DOHH2 (cell line): ENCODE measurements at regions not wholly inside any gene's neighbourhood (a gene's known extent, or its start where the extent isn't known, plus 50 kb on each side); places are given as distances from the start of the nearest gene placed in this dataset.

Source experiments
- EZH2phosphoT487 ChIP-seq: fragments of 200-600 bp; sonication (generic); IDR thresholded peaks from 2 replicates; pipeline ENCODE4 v1.6.1; 2017; ENCODE audit warnings: borderline replicate concordance, mild to moderate bottlenecking, antibody characterized with exemption, low read length, moderate library complexity, mixed read lengths
- TF ChIP-seq, protein P1 (sequence below): fragments of 200-600 bp; sonication (generic); IDR thresholded peaks from one replicate; pipeline ENCODE4 v1.5.1; 2014; ENCODE audit warnings: antibody characterized with exemption, mild to moderate bottlenecking, low read depth, low read length; ENCODE audit not compliant: poor library complexity, severe bottlenecking

- TF ChIP-seq, protein P1, sequence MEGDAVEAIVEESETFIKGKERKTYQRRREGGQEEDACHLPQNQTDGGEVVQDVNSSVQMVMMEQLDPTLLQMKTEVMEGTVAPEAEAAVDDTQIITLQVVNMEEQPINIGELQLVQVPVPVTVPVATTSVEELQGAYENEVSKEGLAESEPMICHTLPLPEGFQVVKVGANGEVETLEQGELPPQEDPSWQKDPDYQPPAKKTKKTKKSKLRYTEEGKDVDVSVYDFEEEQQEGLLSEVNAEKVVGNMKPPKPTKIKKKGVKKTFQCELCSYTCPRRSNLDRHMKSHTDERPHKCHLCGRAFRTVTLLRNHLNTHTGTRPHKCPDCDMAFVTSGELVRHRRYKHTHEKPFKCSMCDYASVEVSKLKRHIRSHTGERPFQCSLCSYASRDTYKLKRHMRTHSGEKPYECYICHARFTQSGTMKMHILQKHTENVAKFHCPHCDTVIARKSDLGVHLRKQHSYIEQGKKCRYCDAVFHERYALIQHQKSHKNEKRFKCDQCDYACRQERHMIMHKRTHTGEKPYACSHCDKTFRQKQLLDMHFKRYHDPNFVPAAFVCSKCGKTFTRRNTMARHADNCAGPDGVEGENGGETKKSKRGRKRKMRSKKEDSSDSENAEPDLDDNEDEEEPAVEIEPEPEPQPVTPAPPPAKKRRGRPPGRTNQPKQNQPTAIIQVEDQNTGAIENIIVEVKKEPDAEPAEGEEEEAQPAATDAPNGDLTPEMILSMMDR, result no peak
- TF ChIP-seq EZH2phosphoT487, result no peak
These were observed 431.9 kb downstream of the SHISA9 start for GRCh38 chr16:13333336-13333735.
